HG03066 (cell line): ENCODE measurements at regions not wholly inside any gene's neighbourhood (a gene's known extent, or its start where the extent isn't known, plus 50 kb on each side); places are given as distances from the start of the nearest gene placed in this dataset.
A peak's percentile ranks its signal among the peaks of the same experiment; 100 is the strongest.
"Not testable (repeated sequence)": the region's sequence is repeated elsewhere in the genome, so short reads cannot be mapped to it uniquely, and the experiment has no call there.

Experiments
- ATAC-seq: cut with Tn5 transposase; IDR thresholded peaks from one replicate; pipeline ENCODE4 v1.9.1; 2021; ENCODE audit warnings: low read depth; ENCODE audit not compliant: unreplicated experiment

DNA sequence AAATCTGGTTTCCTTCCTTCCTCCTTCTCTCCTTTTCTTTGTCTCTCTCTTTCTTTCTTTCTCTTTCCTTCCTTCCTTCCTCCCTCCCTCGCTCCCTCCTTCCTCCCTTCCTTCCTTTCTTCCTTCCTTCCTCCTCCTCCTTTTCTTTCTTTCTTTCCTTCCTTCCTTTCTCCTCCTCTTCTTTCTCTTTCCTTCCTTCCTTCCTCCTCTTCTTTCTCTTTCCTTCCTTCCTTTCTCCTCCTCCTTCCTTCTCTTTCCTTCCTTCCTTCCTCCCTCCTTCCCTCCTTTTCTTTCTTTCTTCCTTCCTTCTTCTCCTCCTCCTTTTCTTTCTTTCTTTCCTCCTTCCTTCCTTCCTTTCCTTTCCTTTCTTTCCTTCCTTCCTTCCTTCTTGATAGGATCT is 61.2 kb downstream of the VIP start:
- ATAC-seq = no peak

DNA sequence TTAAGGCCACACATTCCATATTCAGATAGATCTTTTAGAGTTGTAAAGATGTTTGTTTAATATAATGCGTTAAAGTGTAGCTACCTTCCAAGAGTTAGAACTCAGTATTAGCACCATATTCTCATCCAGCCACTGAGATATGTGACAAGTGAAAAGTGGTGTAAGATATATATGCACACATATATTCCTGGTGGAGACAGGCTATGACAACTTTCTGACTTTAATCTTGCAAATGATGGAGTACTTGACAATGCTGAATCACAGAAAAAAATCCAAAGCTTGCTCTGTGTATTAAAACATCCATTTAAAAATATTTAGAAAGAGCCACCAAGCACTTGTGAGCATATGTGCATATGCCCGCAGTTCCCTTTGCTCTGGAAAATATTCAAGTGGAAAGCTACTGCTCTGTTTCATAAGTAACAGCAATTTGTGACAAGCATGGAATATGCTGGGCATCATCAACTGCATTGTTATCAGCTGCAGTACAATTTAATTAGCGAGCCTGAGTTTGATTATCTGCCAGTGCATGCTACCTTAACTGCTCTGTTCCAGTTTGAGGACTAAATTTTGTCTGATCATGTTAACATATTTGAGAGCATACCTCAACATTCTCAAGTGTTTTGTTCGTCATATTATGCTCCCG is 64.8 kb downstream of the VIP start:
- no peak for ATAC-seq

DNA sequence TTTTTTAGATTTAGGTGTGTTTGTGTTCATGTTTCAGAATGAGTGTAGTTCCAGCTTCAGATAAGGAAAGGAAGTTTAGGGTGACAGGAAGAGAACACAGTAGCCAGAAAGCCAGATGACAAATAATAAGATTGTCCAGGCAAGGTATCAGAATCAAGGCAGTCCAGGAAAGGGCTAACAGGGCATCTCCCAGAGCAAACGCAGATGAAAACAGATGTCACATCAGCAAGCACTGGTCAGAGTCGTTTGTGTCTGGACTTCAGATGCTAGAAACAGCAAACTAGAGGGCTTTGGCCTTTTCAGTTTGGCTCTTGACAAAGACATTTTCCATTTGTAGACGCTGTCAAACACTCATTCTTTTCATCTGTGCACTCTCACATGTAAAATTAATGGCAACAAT is 65.5 kb downstream of the VIP start:
- ATAC-seq = no peak

DNA sequence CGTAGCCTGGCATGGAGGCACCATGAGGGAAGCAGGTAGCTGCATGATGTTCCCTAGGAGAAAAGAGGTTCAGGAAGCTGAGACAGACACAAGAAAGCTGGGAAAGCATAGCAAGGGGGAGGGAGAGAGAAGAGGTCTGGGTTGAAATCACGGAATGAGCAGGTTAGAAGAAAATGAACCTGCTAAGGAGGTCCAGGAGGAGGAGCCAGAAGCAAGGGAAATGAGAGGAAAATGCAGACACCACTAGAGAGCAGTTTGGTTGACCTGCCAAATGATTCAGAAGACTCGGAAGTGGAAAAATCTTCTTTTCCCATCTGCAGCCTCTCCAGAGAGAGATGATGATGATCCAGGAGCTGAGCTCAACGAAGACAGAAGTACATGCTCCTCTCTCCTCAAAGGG is 70.9 kb downstream of the VIP start:
- ATAC-seq = no peak

DNA sequence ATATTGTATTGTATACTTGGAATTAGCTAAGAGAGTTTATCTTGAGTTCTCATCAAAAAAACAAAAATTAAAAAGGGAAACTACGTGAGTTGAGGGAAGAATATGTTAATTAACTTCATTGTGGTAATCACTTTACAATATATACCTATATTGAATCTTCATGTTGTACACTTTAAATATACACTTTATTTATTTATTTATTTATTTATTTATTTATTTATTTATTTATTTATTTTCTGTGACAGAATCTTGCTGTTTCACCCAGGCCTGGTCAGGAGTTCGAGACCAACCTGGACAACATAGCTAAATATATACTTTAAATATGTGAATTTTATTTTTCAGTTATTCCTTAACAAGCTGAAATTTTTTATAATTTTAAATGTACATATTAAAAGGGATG is 74.1 kb downstream of the VIP start:
- ATAC-seq = no peak

DNA sequence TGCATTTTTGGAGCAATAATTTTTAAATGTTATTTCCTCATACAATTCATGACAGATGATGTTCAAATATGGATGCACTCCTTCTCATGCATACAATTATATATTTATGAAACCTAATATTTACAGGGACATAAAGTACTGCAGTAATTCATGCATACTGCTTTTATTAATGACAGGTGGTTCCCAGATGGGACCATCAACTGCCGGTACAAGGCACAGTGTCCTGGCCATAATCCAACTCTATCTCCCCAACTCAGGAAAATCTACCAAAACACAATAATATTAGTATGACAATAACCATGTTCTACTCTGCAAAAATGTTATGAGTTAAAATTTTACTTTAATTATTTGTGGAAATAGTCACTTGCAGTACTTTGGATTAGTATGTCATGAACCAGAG is 77.8 kb downstream of the VIP start:
- no peak for ATAC-seq

DNA sequence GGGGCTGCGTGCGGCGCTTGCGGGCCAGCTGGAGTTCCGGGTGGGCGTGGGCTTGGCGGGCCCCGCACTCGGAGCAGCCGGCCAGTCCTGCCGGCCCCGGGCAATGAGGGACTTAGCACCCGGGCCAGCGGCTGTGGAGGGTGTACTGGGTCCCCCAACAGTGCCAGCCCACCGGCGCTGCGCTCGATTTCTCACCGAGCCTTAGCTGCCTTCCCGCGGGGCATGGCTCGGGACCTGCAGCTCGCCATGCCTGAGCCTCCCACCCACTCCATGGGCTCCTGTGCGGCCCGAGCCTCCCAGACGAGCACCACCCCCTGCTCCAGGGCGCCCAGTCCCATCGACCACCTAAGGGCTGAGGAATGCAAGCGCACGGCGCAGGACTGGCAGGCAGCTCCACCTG is 83.8 kb downstream of the VIP start:
- not testable (repeated sequence) for ATAC-seq

DNA sequence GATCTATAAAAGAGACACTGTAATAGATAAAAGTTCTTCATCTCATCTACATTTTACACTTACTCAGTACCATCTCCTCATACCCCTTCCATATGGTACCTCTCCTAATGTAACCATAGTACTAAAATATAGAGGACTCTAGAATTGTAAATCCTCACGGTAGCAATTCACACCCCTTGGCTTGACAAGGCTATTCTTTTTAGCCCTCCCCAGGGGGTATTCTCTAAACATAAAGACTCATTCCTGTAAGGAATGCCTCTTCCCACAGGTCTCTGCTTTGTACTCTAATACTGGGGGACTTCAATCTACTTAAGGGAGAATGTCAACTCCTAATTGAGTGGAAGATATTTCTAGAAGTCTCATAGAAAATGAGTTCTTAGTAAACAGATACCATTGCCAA is 85.9 kb downstream of the VIP start:
- no peak for ATAC-seq

DNA sequence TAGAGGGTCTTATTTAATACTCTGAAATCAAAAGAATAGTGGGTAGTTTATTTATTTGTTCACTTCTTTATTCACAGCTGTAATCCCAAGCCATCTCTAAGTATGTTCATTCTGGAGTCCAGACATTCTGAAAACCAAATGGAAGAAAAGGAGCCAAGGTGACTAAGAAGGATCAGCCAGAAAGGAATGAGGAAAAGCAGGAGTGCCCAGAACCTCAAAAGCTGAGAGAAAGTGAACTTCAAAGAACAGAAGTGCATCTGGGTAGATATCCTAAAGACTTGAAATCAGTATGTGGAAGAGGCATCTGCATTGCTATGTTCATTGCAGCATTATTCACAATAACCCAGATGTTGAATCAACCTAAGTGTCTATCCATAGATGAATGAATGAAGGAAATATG is 94.8 kb downstream of the VIP start:
- no peak for ATAC-seq

DNA sequence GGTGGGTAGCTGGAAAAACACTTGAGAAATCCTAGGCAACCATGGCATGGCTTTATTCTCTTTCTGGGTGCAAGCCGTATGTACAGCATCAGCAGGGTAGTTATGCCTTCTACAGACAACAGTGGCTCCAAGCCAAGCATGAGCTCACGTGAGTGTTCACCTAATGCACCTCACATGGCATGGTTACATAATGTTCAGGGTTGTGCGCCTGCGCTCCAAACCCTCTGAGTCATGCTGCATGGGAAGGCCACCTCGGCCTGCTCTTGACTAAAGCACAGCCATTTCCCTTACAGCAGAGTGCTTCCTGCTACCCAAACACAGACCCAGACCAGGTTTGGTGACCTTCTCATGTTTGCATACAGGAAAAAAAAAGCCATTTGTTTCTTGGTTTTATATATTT is 96.2 kb downstream of the VIP start:
- no peak for ATAC-seq

DNA sequence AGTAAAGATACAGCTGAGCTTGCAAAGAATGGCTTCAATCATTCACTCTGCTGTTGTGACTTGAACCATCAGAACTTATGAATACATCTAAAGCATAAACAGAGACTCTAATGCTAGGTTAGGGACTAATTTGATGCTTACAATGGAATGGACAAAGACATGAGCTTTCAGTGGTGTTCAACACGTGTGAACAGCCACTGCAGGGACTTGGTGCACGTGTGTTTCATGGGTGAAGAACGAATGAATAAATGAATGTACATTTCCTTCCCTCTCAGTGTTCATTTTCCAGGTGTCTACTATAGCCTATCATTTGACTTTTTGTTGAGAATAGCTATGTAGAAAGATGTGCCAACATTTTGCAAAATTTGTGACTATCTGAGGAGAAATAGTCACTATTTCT is 98.3 kb downstream of the VIP start:
- ATAC-seq = no peak

DNA sequence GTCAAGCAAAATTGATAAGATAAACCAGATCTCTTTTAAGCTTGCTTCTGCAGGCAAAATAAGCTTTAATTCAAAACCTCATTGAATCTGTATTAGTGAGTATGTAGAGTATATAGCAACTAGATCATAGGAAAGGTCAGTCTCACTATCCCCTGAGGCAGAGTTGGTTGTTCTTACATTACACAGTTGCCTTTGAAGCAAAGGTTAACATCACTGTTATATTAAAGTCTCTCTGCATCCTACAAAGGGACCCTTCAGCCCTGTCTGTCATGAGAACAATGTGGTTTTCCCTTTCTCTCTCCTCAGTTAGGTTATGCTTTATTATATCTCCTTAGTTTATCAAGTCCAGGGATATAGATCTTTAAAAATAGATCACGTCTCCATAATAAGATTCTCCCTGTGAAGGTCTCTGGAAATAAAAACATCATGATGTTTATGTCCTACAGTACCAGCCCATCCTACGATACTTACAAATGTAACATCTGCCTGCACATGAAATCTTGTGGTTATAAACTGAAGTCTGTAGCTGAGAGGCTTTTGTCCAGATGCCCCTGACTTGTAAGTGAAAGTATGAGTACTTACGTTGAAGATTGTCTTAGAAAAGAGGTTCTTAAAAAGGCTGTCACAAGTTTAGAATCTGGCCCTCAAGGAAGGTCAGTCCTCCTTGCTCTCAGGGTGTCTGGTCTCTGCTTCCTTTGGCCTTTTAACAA is 103.6 kb downstream of the VIP start:
- ATAC-seq = no peak

DNA sequence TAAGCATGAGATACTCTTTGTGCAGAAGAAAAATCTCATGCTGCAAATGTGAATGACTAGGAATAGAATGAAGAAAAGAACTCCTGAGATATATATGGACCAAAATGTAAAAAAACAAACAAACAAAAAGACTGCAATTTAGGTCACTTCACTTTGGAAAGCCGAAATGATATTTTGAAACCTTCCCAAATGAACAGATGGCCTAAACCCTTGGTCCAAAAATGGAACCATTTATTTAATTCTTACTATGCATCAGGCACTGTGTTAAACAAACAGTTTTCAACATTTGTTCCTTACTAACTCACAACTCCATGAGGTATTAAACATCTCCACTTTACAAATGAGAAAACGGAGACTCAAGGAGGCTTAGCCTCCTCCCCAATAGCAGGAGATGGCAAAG is 107.5 kb downstream of the VIP start:
- ATAC-seq = no peak

DNA sequence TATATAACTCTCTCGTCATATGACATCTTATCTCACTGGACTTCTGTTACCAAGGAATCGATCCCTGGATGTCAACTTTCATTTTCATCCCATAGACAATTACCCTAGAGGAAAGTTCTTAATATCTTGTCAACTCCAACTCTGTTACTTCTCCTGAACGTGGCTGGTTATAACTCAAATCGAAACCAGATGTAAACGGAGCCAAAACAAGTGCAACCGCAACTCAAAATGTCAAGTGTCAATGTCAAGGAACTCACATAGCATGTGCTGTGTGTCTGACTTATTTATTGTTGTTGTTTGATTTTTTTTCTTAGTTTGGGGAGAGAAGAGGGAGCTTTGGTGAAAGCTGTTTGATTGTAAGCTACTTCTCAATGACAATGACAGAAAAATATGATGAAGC is 108.6 kb downstream of the VIP start:
- no peak for ATAC-seq

DNA sequence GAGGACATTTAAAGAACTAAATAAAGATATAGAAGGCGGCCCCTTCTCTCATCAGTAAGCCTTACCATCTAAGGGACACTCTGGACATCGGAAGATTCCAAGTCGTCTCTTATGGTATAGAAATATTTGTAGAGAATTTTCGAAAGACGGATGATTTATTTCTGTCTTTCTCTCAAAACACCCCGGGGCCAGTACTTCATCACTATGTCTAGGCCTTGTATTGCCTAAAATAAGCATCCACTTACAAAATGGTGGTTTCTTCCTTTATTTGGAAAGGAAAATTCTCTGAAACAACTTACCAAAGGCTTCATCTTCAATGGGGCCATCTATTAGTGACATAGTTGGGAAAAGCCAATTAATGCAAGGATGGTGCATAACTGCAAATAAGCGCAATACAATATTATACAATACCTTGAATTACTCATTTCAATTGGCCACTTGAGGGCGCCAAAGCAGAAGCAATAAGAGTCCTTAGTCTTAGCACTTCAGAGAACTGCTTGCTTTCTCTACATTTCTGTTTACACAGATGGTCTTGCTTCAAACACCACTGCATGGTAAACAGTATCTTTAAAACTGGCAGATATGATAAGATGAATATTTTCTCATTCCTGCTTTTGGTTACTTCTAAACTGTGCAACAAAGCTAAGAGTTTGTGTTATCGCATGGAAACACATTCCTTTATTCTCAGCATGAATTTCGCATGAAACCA is 113.2 kb downstream of the VIP start:
- ATAC-seq = peak; percentile 92

DNA sequence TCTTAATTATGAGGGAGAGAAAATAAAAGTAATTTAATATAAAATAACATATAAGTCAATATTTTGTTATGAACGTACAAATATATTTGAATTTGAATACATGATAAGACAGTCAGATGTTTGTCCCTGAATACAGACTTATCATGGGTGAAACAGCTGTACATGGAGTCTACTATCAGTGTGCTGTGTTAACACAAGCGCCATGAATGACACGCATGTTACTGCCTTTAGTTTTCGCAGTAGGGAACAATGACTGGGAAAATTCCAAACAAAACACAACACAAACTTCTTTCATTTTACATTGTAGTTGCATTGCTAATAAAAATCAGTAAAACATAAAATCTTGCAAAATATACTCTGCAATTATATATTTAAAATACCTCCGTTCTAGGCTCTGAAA is 108.6 kb downstream of the FBXO5 start:
- no peak for ATAC-seq

DNA sequence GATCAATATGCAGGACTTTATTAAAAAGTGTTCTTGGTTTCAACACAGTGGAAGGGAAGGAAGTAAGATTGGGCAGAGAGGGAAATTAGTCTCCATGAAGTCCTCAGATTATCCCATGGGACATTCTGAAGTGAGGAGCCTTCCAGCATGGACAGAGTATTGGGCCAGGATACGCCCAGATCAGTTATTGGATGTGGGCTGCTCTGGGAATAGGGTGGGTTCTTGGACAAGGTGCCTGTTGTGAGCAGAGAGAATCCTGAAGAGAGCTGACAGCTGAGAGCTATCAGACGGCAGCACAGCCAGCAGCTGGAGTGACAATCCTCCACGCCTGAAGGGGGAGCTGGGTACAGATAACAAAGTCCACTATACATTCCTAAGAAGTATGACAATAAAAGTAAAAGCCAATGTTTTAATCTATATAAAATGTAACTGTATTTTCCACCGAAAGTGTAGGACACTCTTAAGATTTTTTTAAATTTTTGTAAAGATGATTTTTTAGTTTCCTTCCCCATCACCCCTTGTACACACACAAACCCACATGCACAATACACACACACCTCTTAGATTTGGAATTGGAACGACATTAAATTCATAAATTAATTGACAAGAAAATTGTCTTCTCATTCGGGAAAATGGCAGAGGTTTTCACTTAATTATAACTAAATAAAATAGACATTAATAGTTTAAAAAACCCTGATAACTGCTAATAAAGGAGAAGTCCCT is 107.8 kb downstream of the FBXO5 start:
- no peak for ATAC-seq

DNA sequence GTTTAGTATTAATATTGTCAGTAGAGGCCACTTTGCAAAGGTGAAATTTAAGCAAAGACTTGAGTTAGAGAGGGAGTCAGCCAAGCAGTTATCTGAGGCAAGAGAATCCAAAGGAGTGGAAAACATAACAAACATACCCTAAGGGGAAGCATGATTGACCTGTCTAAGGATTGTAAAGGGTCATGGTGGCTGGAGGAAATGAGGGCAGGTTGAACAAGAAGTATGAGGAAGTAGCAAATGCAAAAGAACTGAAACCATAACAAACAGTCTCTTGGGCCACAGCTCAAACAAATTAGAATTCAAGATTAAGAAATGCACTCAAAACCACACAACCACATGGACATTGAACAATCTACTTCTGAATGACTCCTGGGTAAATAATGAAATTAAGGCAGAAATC is 103.2 kb downstream of the FBXO5 start:
- no peak for ATAC-seq

DNA sequence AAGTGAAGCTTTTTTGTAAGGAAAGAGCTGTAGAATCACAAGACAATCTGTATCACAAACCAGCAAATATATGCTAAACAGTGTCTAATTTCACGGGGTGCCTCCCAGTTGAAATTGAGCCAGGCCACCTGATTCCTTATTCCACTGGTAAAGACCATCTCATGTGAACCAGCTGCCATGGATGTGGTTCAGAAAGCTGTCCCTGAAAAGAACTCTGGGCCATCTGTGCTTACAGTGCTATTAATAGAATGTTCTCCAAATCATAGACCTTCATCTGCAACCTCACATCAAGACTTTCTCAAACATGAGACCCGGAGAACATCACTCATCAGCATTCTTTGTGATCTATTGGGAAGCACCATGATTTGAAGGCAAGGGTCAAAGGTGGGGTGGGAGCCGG is 89.7 kb downstream of the FBXO5 start:
- no peak for ATAC-seq

DNA sequence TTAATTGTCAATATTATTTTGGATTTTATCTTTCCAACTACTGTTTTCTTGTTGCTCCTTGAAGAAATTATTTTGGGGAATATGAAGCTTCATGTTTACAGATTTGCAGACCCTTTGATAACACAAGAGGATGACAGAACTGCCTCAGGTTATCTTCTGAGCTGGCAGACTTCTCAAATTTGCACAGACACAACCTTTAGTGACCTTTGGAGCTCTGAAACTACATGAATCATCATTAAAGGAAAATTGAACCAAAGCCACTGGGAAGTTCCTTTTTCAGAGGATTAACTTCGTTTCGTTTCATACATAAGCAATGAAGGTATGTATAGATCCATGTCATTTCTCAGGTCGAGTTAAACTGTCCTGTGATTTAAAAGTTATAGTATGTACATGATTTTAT is 85.9 kb downstream of the FBXO5 start:
- ATAC-seq = no peak

DNA sequence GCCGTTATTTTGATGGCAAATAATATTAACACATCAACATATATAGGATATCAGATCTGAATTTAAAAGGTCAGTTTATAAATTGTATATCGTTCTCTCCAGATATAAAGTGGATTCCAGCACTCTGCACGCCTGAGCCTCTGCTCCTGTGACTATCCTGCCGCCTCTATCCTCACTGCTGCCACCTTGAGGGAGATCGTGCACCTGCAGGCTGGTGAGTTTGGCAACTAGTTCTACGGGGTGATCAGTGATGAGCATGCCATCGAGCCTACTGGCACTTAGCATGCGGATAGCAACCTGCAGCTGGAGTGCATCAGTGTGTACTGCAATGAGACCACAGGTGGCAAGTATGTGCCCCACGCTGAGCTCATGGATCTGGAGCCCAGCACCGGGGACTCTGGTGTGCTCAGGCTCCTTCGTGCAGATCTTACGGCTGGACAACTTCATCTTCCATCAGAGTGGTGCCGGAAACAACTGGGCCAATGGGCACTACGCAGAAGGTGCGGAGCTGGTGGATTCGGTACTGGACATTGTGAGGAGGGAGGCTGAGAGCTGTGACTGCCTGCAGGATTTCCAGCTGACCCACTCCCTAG is 84.9 kb downstream of the FBXO5 start:
- peak; percentile 98 for ATAC-seq
